Kidney (tissue), 13 donors: ENCODE measurements at regions not wholly inside any gene's neighbourhood (a gene's known extent, or its start where the extent isn't known, plus 50 kb on each side); places are given as distances from the start of the nearest gene placed in this dataset.

Source experiments
- DNase-seq, 5 donors: peaks; one replicate each; pipeline ENCODE4 v3.0.0-alpha.2; 2013 to 2020
- FAIRE-seq: peaks from 2 replicates; lab custom pipeline; 2012; peaks lifted over from hg19 to GRCh38; lab: Jason Lieb, UNC
- H3K27ac ChIP-seq, 2 donors: one replicate each; pipeline ENCODE4 v1.7.0; 2013; ENCODE audit warnings: low read depth in 2 of 2, low read length in 2 of 2, inconsistent platforms in 1 of 2
- H3K27me3 ChIP-seq: one replicate; pipeline ENCODE4 v1.7.1; 2013; ENCODE audit warnings: low read length, inconsistent platforms; ENCODE audit not compliant: control insufficient read depth, insufficient read depth
- H3K36me3 ChIP-seq, 3 donors: one replicate each; pipeline versions ENCODE4 v1.7.0 to v1.7.1; 2013; ENCODE audit warnings: low read length in 3 of 3, control low read depth in 1 of 3, inconsistent platforms in 1 of 3; ENCODE audit not compliant: insufficient read depth in 3 of 3, control insufficient read depth in 2 of 3
- H3K4me1 ChIP-seq, 3 donors: one replicate each; pipeline versions ENCODE4 v1.7.0 to v1.7.1; 2013; ENCODE audit warnings: low read length in 3 of 3, inconsistent platforms in 1 of 3, low read depth in 1 of 3; ENCODE audit not compliant: control insufficient read depth in 2 of 3, insufficient read depth in 2 of 3
- H3K4me3 ChIP-seq, 3 donors: one replicate each; pipeline versions ENCODE4 v1.7.0 to v1.8.1; 2013; ENCODE audit warnings: low read length in 3 of 3, control low read depth in 1 of 3, inconsistent platforms in 1 of 3
- H3K9ac ChIP-seq, 3 donors: one replicate each; pipeline versions ENCODE4 v1.7.0 to v1.7.1; 2013; ENCODE audit warnings: low read length in 3 of 3, control low read depth in 1 of 3, inconsistent platforms in 1 of 3
- H3K9me3 ChIP-seq, 3 donors: one replicate each; pipeline versions ENCODE4 v1.7.0 to v1.7.1; 2013; ENCODE audit warnings: low read length in 3 of 3, control low read depth in 1 of 3, inconsistent platforms in 1 of 3; ENCODE audit not compliant: control insufficient read depth in 2 of 3, insufficient read depth in 1 of 3
- intact Hi-C: fragments of 100-400 bp; cut with DNase I; formaldehyde crosslinking; loops from one replicate; pipeline ENCODE4 v1.11.1; 2022
- TF ChIP-seq, protein P1 (sequence below): IDR thresholded peaks from 3 replicates; pipeline ENCODE4 v1.5.1; 2012; ENCODE audit warnings: mild to moderate bottlenecking, moderate library complexity, borderline replicate concordance; ENCODE audit not compliant: insufficient read depth; ENCODE audit errors: extremely low read depth
- donor health status: control.
- donor health status: control.
- donor health status: control.
- donor health status: control.
- donor health status: control.
- donor health status: DM: yes; HTN: yes; CAD: no.
- donor health status: Normal renal cell carcinoma (clear cell type).

DNA sequence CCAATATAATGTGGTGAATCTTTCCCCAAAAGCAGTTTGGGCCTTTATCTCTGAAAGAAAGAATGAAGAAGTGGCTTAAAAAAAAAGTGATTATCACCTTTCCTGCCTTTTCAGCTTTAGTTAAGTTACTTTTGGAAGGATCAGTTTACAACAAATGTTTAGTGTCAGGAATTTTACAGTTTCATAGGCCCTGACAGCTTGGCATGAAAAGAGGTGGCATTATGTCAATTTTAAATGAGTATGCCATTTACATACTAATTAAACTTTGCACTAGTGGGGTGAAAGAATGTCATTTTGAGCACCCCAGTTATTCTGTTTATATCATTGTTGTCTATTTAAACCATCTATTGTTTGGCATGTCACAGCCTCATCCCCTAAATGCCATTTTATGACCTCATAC, 763.5 kb upstream of the FANCL start:
- FAIRE-seq (no peak), DNase-seq (no peak)
- Histone ChIP-seq H3K9ac (no peak overlapping the region), H3K4me3 (no peak overlapping the region), H3K4me1 (no peaks in the 10 kb centered on the region), H3K36me3 (no peaks in the 10 kb centered on the region), H3K27me3 (no peaks in the 10 kb centered on the region), H3K9me3 (no peaks in the 10 kb centered on the region), H3K27ac (no peak overlapping the region)
- intact Hi-C loops: no loop called here
- TF ChIP-seq, protein P1, sequence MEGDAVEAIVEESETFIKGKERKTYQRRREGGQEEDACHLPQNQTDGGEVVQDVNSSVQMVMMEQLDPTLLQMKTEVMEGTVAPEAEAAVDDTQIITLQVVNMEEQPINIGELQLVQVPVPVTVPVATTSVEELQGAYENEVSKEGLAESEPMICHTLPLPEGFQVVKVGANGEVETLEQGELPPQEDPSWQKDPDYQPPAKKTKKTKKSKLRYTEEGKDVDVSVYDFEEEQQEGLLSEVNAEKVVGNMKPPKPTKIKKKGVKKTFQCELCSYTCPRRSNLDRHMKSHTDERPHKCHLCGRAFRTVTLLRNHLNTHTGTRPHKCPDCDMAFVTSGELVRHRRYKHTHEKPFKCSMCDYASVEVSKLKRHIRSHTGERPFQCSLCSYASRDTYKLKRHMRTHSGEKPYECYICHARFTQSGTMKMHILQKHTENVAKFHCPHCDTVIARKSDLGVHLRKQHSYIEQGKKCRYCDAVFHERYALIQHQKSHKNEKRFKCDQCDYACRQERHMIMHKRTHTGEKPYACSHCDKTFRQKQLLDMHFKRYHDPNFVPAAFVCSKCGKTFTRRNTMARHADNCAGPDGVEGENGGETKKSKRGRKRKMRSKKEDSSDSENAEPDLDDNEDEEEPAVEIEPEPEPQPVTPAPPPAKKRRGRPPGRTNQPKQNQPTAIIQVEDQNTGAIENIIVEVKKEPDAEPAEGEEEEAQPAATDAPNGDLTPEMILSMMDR: no peak

DNA sequence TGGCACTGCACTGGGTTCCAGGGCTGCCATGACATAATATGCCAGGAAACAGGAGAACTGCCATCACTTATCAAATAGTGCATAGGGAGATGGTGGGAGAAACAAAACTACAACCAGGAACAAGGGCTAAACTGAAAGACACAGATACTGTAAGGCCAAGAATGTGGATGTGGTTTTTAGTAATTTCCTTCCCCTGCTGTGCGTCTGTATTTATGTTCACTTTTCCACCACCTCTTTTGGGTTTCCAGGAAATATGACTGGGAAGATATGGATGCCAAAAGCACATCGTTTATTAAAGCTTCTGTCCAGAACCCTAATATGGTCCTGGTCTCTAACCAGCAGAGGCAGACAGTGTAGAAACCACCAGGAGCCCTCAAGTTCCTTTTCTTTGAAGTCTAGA, 759.7 kb upstream of the FANCL start:
- TF ChIP-seq, protein P1: no peak
- DNase-seq (no peak), FAIRE-seq (no peak)
- Histone ChIP-seq H3K36me3 (no peaks in the 10 kb centered on the region), H3K27ac (no peak overlapping the region), H3K4me1 (no peaks in the 10 kb centered on the region), H3K4me3 (no peak overlapping the region), H3K9ac (no peak overlapping the region), H3K27me3 (no peaks in the 10 kb centered on the region), H3K9me3 (no peaks in the 10 kb centered on the region)
- intact Hi-C loops: no loop called here

DNA sequence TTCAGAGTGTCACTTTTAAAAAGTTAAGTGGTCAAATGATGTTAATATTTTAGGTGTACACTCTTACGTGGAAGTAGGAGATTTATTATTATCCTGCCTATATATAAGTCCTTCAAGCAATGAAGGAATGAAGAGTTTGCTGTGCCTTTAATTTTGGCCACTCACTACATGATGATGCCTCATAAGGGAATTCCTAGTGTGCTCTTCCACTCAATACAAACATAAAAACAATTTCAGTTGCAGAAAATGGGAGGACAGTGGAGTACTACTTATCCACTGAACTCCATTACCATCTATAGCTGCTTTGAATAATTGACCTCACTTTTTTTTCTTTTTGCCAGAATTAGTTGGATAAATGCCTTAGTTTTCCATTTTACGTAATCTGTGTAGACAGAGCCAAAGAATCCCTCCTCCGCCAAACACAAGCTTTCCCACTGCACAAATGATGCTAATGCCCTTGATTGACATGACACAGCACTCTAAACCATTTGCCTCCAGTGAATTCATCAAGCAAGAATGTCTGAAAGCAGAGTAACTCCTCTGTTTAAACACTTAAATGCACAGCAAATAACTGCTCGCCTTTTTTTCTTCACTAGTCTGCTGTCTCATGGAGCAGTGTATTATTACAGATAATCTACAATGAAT, 751.1 kb upstream of the FANCL start:
- intact Hi-C loops: no loop called here
- H3K36me3 ChIP-seq: no peaks in the 10 kb centered on the region
- H3K4me1 ChIP-seq: no peaks in the 10 kb centered on the region
- no peaks in the 10 kb centered on the region for H3K27me3 ChIP-seq
- no peak overlapping the region for H3K27ac ChIP-seq
- H3K9me3 ChIP-seq: no peaks in the 10 kb centered on the region
- FAIRE-seq (no peak), DNase-seq (no peak)
- H3K4me3 ChIP-seq: no peak overlapping the region
- TF ChIP-seq, protein P1: no peak
- H3K9ac ChIP-seq: no peak overlapping the region

DNA sequence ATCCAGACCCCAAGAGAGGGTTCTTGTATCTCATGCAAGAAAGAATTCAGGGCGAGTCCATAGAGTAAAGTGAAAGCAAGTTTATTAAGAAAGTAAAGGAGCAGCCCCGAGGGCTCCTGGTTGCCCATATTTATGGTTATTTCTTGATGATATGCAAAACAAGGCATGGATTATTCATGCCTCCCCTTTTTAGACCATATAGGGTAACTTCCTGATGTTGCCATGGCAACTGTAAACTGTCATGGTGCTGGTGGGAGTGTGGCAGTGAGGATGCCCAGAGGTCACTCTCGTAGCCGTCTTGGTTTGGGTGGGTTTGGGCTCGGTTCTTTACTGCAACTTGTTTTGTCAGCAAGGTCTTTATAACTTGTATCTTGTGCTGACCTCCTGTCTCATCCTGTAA, 750.2 kb upstream of the FANCL start:
- intact Hi-C loops: no loop called here

More for the DNA sequence above, 750.2 kb upstream of the FANCL start:
- Histone ChIP-seq H3K36me3 (no peaks in the 10 kb centered on the region), H3K9ac (no peak overlapping the region), H3K27me3 (no peaks in the 10 kb centered on the region), H3K4me1 (no peaks in the 10 kb centered on the region), H3K27ac (no peak overlapping the region), H3K9me3 (no peaks in the 10 kb centered on the region), H3K4me3 (no peak overlapping the region)
- FAIRE-seq (no peak), DNase-seq (no peak)
- TF ChIP-seq, protein P1: no peak
